HepG2 (cell line): ENCODE measurements at regions not wholly inside any gene's neighbourhood (a gene's known extent, or its start where the extent isn't known, plus 50 kb on each side); places are given as distances from the start of the nearest gene placed in this dataset.

Source experiments
- ATAC-seq: fragments of 200-7000 bp; cut with Tn5 transposase; 3 replicates; pipeline ENCODE4 v1.9.1; 2020; ENCODE audit warnings: mild to moderate bottlenecking, moderate library complexity
- BruUV-seq: library from RNA; stranded (reverse); fragments of 400-500 nt; replicated peaks from 2 replicates; lab custom pipeline; 2021; lab: Mats Ljungman, UMichigan
- CTCF ChIA-PET: fragments of 300-600 bp; formaldehyde crosslinking; extraction: SDS; loops from one replicate; lab custom pipeline; 2021; ENCODE audit warnings: low total read pairs, inconsistent platforms, low intra/inter-chr PET ratio; lab: Yijun Ruan, JAX
- POLR2A ChIA-PET: fragments of 350-600 bp; sonication (Branson Sonifier 250); formaldehyde crosslinking; loops from one replicate; lab custom pipeline; 2020; ENCODE audit warnings: antibody characterized with exemption, inconsistent platforms; lab: Yijun Ruan, JAX
- DNase-seq: peaks from one replicate; pipeline ENCODE4 v3.0.0-alpha.2; 2015; ENCODE audit warnings: low spot score
- FAIRE-seq: peaks from 3 replicates; lab custom pipeline; 2011; peaks lifted over from hg19 to GRCh38; lab: Jason Lieb, UNC
- H2AFZ ChIP-seq: one replicate; pipeline ENCODE4 v1.6.1; 2011; ENCODE audit warnings: low read length, inconsistent platforms
- H3K27ac ChIP-seq: fragments of 300-600 bp; 3 replicates; pipeline ENCODE4 v1.8.0; 2011; ENCODE audit warnings: mixed run types, mild to moderate bottlenecking, mixed read lengths, low read length, inconsistent platforms; ENCODE audit not compliant: insufficient read depth; ENCODE audit errors: extremely low read length
- H3K27me3 ChIP-seq, 2 experiments: fragments of 200-600 bp in 1 of 2; 2 replicates in 1 of 2; 3 replicates in 1 of 2; pipeline versions ENCODE4 v1.6.0 to v1.8.0; 2011; ENCODE audit warnings: low read length in 2 of 2, mild to moderate bottlenecking in 2 of 2, moderate library complexity in 2 of 2, inconsistent platforms in 1 of 2; ENCODE audit not compliant: insufficient read depth in 2 of 2, control insufficient read depth in 1 of 2
- H3K36me3 ChIP-seq, 2 experiments: fragments of 200-600 bp in 1 of 2; replicated peaks in 1 of 2; 2 replicates in 1 of 2; 3 replicates in 1 of 2; pipeline versions ENCODE4 v1.5.1 to v1.8.0; 2011; ENCODE audit warnings: low read length in 2 of 2, inconsistent platforms in 1 of 2; ENCODE audit not compliant: insufficient read depth in 2 of 2, control insufficient read depth in 1 of 2
- H3K4me1 ChIP-seq: 2 replicates; pipeline ENCODE4 v1.5.1; 2012; ENCODE audit warnings: low read length, inconsistent platforms; ENCODE audit not compliant: insufficient read depth
- H3K4me2 ChIP-seq: 2 replicates; pipeline ENCODE4 v1.6.0; 2011; ENCODE audit warnings: low read depth, low read length, inconsistent platforms
- H3K4me3 ChIP-seq, 3 experiments: fragments of 200-600 bp in 1 of 3; sonication (generic), shearing (Covaris generic) in 1 of 3; replicated peaks in 1 of 3; 2 replicates each; pipeline ENCODE4 v1.5.1; 2011 to 2016; ENCODE audit warnings: low read length in 3 of 3, inconsistent platforms in 2 of 3, low read depth in 2 of 3, mild to moderate bottlenecking in 2 of 3, control low read depth in 1 of 3, mixed read lengths in 1 of 3; ENCODE audit not compliant: insufficient read depth in 1 of 3
- H3K79me2 ChIP-seq: one replicate; pipeline ENCODE4 v1.6.1; 2011; ENCODE audit warnings: low read length, inconsistent platforms; ENCODE audit not compliant: insufficient read depth
- H3K9ac ChIP-seq: 2 replicates; pipeline ENCODE4 v1.6.0; 2011; ENCODE audit warnings: mild to moderate bottlenecking, low read depth, low read length, inconsistent platforms; ENCODE audit not compliant: insufficient read depth
- H3K9me3 ChIP-seq: 2 replicates; pipeline ENCODE4 v1.5.1; 2012; ENCODE audit warnings: mild to moderate bottlenecking, low read length
- H4K20me1 ChIP-seq: 2 replicates; pipeline ENCODE4 v1.6.0; 2011; ENCODE audit warnings: inconsistent platforms, mild to moderate bottlenecking, low read length, moderate library complexity; ENCODE audit not compliant: insufficient read depth
- HOMEZ ChIP-seq: IDR thresholded peaks from 2 replicates; pipeline ENCODE4 v1.6.1; 2016; ENCODE audit warnings: low read depth
- KDM1A ChIP-seq: IDR thresholded peaks from 2 replicates; pipeline ENCODE4 v1.6.1; 2016; ENCODE audit warnings: missing compliant biosample characterization
- MEF2D ChIP-seq: sonication (generic); formaldehyde crosslinking; IDR thresholded peaks from 2 replicates; pipeline ENCODE4 v1.5.1; 2020; ENCODE audit warnings: mild to moderate bottlenecking, missing genetic modification reagents
- SUZ12 ChIP-seq: fragments of 150-350 bp; IDR thresholded peaks from 2 replicates; pipeline ENCODE4 v1.6.1; 2014; ENCODE audit warnings: low read depth, low read length
- TBX2 ChIP-seq: sonication (generic); formaldehyde crosslinking; IDR thresholded peaks from 2 replicates; pipeline ENCODE4 v1.5.0; 2020; ENCODE audit warnings: missing genetic modification reagents, mild to moderate bottlenecking, borderline replicate concordance
- USF2 ChIP-seq, 2 experiments: sonication (generic) in 1 of 2; formaldehyde crosslinking in 1 of 2; IDR thresholded peaks; 2 replicates each; pipeline versions ENCODE4 v1.5.1 to v1.6.1; 2011 to 2020; ENCODE audit warnings: borderline replicate concordance in 1 of 2, low read depth in 1 of 2, low read length in 1 of 2, mild to moderate bottlenecking in 1 of 2, missing genetic modification reagents in 1 of 2, moderate library complexity in 1 of 2
- ZNF143 ChIP-seq: sonication (generic); formaldehyde crosslinking; IDR thresholded peaks from 2 replicates; pipeline ENCODE4 v1.4.0; 2020; ENCODE audit warnings: missing genetic modification reagents
- ZNF350 ChIP-seq: sonication (generic); formaldehyde crosslinking; IDR thresholded peaks from 2 replicates; pipeline ENCODE4 v1.4.0; 2020; ENCODE audit warnings: mild to moderate bottlenecking, low read depth, missing genetic modification reagents, borderline replicate concordance
- ZNF382 ChIP-seq: sonication (generic); formaldehyde crosslinking; IDR thresholded peaks from 2 replicates; pipeline ENCODE4 v1.5.0; 2020; ENCODE audit warnings: missing genetic modification reagents, mild to moderate bottlenecking, borderline replicate concordance
- ZNF432 ChIP-seq: sonication (generic); formaldehyde crosslinking; IDR thresholded peaks from 2 replicates; pipeline ENCODE4 v1.5.0; 2020; ENCODE audit warnings: missing genetic modification reagents, mild to moderate bottlenecking, borderline replicate concordance
- ZNF691 ChIP-seq: sonication (generic); formaldehyde crosslinking; IDR thresholded peaks from 2 replicates; pipeline ENCODE4 v1.4.0; 2020; ENCODE audit warnings: missing genetic modification reagents, low read depth, mild to moderate bottlenecking, borderline replicate concordance
- ZNF816 ChIP-seq: sonication (generic); formaldehyde crosslinking; IDR thresholded peaks from 2 replicates; pipeline ENCODE4 v1.8.0; 2022; ENCODE audit warnings: missing genetic modification reagents, mild to moderate bottlenecking, borderline replicate concordance
- ZSCAN21 ChIP-seq: sonication (generic); formaldehyde crosslinking; IDR thresholded peaks from 2 replicates; pipeline ENCODE4 v1.8.0; 2022; ENCODE audit warnings: mild to moderate bottlenecking, missing genetic modification reagents, moderate library complexity, borderline replicate concordance
- ZSCAN30 ChIP-seq: sonication (generic); formaldehyde crosslinking; IDR thresholded peaks from 2 replicates; pipeline ENCODE4 v1.5.0; 2020; ENCODE audit warnings: mild to moderate bottlenecking, missing genetic modification reagents
- WGBS: methylation state at CpG from one replicate; pipeline ENCODE4 v1.1.6; 2017; ENCODE audit warnings: low lambda C conversion rate; 5-methylcytosine and 5-hydroxymethylcytosine counted together
- in situ Hi-C: cut with HindIII; loops from 2 replicates; pipeline ENCODE4 v1.10.0; 2017; ENCODE audit warnings: low pct_unique_long_range_greater_than_20kb; ENCODE audit not compliant: extremely low pct_ligation_motif_present
- intact Hi-C: fragments of 100-400 bp; cut with micrococcal nuclease; formaldehyde crosslinking; loops from one replicate; pipeline ENCODE4 v1.10.0; 2022; ENCODE audit not compliant: unreplicated experiment

GRCh38 chr5:100691085-100691484, 155.9 kb downstream of the FAM174A start:
- DNase-seq, result no peak
- ChIA-PET CTCF (no interaction called here), POLR2A (no interaction called here)
- no peak for ATAC-seq
- no peaks in the 10 kb centered on the region for H3K36me3 ChIP-seq
- H3K4me1 ChIP-seq, result no peaks in the 10 kb centered on the region
- H3K27me3 ChIP-seq, result no peaks in the 10 kb centered on the region
- BruUV-seq, result no TSS peak
- H3K27ac ChIP-seq, result no peak overlapping the region
- H3K9ac ChIP-seq, result no peak overlapping the region
- in situ Hi-C loops (no loop called here), intact Hi-C loops (no loop called here)
- FAIRE-seq, result no peak
- H3K4me3 ChIP-seq, result no peak overlapping the region
- no peak overlapping the region for H3K4me2 ChIP-seq
- H3K79me2 ChIP-seq, result no peaks in the 10 kb centered on the region
- TF ChIP-seq ZNF432 (CRISPR knock-in tag) (no peak), ZSCAN30 (CRISPR knock-in tag) (no peak), MEF2D (CRISPR knock-in tag) (no peak), ZNF350 (no peak), HOMEZ (CRISPR knock-in tag) (no peak), ZNF382 (no peak), SUZ12 (no peak), ZNF143 (CRISPR knock-in tag) (no peak), TBX2 (no peak)
- TF ChIP-seq, all 625 proteins: peak for 0
- no peak overlapping the region for H2AFZ ChIP-seq
- no peaks in the 10 kb centered on the region for H3K9me3 ChIP-seq
- no peaks in the 10 kb centered on the region for H4K20me1 ChIP-seq

DNA sequence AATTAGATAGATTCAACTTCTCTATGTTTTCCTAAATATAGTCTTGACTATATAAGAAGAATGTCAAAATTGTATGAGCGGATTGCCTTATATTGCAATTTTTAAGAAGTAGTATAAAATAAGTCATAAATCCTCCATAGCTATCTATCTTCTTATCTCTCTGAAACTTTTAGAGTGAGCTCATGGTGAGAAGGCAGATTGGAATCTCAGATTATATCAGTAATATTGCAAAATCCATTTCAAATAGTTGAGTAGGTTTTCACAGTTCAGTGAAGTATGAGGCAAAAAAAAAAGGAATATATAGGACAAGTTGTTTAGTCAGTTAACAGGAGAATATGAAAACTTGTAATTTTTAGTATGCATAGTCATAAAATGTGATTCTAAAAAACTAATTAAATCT, 156.4 kb downstream of the FAM174A start:
- H3K4me2 ChIP-seq, result no peak overlapping the region
- ChIA-PET POLR2A (no interaction called here), CTCF (no interaction called here)
- H3K4me3 ChIP-seq, result no peak overlapping the region
- no peak overlapping the region for H3K27ac ChIP-seq
- no peak overlapping the region for H3K9ac ChIP-seq
- no TSS peak for BruUV-seq
- WGBS, result 6% methylated on average over 1 of the region's 1 CpG
- intact Hi-C loops, result no loop called here
- H3K27me3 ChIP-seq, result no peaks in the 10 kb centered on the region
- H4K20me1 ChIP-seq, result no peaks in the 10 kb centered on the region
- H3K36me3 ChIP-seq, result no peaks in the 10 kb centered on the region
- no peak for DNase-seq
- H3K79me2 ChIP-seq, result no peaks in the 10 kb centered on the region
- no peaks in the 10 kb centered on the region for H3K4me1 ChIP-seq
- no peak for ATAC-seq
- H2AFZ ChIP-seq, result no peak overlapping the region
- no peaks in the 10 kb centered on the region for H3K9me3 ChIP-seq
- in situ Hi-C loops, result no loop called here
- FAIRE-seq, result no peak
- TF ChIP-seq ZSCAN21 (no peak), ZNF816 (CRISPR knock-in tag) (no peak), ZNF691 (CRISPR knock-in tag) (no peak), KDM1A (CRISPR knock-in tag) (no peak), USF2 (IDR thresholded peaks at IDR 0.05; ENCODE audit: low read depth, low read length) (no peak), USF2 (CRISPR knock-in tag; IDR thresholded peaks at IDR 0.05; ENCODE audit: borderline replicate concordance) (no peak)
